HG03159 (cell line): ENCODE measurements at regions not wholly inside any gene's neighbourhood (a gene's known extent, or its start where the extent isn't known, plus 50 kb on each side); places are given as distances from the start of the nearest gene placed in this dataset.
"Not testable (repeated sequence)": the region's sequence is repeated elsewhere in the genome, so short reads cannot be mapped to it uniquely, and the experiment has no call there.

Experiments used
- ATAC-seq: cut with Tn5 transposase; IDR thresholded peaks from one replicate; pipeline ENCODE4 v1.9.1; 2021; ENCODE audit warnings: mild to moderate bottlenecking, moderate library complexity; ENCODE audit not compliant: unreplicated experiment

DNA sequence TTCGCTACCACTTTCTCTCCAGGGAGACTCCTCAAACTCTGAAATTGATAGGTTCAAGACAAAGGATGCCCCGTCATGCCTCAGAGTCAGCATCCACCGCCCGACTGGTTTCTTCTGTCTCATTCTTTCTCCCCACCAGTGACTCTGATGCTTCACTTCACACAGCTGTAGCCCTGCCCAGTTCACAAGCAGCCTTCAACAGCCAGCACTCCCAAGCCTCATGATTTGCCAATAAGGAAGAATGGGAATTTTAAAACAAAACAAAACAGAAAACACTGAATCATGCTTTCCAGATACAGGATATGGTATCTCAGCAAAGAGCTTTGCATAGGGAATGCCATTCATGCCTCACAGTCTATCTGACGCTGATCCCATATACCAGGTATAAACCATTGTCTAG, 371.2 kb upstream of the RORB start:
- no peak for ATAC-seq

DNA sequence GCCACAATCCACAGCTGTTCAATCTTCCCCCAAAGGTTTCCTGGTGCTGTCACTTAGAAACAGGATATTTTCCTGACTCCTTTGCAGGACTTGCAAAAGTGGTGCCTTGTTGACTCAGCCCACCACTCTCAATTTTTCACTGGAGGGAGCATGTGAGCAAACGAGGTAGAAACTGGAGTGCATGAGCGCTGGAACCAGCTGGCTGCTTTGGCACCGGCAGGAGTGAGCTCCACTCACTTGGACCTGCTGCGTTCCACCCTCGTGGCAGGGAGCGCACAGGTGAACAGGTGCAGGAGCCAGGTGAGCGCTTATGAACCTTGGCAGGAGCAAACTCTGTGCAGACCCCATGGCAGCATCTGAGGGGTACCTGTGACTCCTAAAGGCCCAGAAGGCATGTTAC, 364.1 kb upstream of the RORB start:
- no peak for ATAC-seq

DNA sequence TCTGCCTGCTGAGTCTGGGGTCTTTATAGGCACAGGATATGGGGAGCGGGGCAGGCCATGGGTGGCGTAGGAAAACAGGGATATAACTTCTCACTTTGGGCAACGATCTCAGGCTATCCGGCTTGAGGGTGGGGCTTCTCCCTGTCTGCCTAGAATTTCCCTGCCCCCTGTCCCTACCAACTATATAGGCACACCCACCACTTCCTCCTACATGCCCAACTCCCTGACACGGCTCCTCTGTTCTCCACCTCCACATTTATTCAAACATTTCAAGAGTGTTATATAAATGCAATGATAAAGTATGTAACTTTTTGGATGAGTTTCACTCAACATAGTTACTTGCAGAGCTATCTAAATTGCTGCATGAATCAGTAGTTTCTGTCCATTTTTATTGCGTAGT, 363.2 kb upstream of the RORB start:
- no peak for ATAC-seq

DNA sequence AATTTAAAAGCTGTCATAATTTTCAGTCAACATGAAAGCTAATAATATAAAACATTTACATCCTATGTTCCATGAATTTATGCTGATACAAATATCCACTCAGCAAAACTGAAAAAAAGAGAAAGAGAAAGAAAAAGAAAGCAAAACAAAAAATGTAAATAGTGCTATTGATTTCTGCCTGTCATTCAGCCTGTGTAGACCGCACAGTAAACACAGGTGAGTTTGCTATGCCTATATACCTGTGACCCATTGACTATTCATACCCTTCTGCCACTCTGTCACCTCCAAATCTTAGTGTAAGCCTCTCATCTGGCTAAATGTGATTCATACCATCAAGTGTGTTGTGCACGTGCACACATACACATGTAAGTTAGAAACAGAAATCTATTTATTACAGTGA, 359.0 kb upstream of the RORB start:
- ATAC-seq, result no peak

DNA sequence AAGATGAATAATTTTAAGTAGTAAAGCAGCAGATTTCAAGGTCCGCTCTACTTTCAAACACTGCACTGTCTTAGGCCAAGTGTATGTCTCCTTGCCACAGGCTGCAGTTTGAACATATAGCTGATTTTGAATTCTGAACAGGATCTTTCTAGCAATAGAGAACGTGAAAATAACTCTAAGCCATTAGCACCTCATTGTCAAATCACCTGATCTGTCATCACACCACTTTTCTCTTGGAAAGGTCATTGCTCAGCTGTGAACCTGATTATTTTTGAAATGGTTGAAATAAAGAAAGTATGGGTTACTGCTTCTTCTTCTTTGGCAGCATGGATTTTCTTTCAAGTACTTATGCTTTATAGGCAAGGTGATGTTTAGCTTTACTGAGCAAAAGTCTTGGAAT, 357.0 kb upstream of the RORB start:
- no peak for ATAC-seq

DNA sequence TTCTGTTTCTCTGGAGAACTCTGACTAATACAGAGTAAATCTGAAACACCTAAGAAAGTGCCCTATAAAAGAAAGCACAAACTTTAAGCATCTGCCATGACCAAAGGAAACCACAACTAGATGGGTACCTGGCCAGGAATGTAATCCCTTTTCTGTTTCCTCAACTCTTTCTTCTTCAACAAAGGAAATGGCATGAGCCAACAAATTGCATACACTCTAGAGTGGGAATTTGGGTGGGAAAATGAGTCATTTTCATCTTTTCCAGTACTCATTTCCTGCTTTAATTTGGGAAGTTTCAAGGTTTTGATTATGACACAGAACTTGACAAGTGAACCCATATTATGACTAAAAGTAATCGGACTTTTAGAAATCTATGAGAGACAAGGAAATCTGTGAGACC, 349.2 kb upstream of the RORB start:
- ATAC-seq, result no peak

DNA sequence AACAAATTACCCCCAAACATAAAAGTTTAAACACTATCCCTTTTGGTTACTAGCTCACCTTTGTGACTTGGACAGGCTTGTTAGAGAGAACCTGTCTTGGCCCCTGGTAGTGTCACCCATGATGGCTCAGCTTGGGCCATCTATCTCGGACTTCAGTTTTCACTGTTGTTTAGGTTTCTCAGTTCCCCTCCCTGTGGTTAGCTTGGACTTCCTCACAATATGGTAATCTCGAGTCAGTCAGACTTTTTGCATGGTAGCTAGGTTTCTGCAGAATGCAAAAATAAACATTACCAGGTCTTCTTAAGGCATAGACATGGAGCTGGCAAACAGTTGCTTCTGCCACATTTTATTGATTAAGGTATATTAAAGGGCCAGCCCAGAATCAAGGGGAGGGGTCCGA, 324.3 kb upstream of the RORB start:
- ATAC-seq, result peak; percentile 100

DNA sequence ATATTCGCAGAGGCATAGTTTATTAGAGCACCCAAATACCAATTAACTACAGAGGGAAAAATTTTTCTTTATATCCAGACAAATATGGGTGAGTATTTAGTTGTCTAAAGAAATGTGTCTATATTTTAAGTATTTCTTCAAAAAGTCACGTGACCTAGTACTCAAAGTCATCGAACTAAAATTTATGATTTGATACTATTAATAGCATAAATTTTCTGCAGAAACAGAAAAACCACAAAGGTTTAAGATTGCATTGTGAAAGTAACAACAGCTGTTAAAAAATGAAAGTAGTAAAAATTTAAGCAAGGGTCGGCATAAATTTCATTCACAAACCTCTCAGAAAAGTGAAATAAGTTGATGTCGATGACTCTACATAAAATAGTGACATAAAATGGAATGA, 323.9 kb upstream of the RORB start:
- ATAC-seq, result peak; percentile 40

DNA sequence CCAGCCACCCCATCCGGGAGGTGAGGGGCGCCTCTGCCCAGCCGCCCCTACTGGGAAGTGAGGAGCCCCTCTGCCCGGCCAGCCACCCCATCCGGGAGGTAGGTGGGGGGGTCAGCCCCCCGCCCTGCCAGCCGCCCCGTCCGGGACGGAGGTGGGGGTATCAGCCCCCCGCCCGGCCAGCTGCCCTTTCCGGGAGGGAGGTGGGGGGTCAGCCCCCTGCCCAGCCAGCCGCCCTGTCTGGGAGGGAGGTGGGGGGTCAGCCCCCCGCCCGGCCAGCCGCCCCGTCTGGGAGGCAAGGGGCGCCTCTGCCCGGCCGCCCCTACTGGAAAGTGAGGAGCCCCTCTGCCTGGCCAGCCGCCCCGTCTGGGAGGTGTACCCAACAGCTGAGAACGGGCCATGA, 299.4 kb upstream of the RORB start:
- ATAC-seq, result not testable (repeated sequence)

DNA sequence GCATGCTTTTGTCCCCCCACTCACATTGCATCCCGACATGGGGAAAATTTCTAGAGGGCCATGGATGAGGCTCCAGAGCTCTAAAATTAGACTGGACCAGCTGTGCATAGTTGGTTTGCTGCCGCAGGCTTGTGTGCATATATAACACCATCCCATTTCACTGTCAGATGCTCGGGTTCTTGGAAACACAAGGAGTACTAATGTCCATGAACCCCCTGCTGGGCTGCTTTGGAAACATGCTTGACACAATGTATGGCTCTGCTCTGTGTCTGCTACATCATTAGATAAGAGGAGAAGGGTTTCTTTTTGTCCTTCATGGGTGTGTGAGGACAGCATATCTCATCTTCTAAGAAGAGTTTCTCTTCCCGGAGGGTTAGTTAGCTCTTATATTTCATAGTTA, 292.1 kb upstream of the RORB start:
- ATAC-seq, result no peak

DNA sequence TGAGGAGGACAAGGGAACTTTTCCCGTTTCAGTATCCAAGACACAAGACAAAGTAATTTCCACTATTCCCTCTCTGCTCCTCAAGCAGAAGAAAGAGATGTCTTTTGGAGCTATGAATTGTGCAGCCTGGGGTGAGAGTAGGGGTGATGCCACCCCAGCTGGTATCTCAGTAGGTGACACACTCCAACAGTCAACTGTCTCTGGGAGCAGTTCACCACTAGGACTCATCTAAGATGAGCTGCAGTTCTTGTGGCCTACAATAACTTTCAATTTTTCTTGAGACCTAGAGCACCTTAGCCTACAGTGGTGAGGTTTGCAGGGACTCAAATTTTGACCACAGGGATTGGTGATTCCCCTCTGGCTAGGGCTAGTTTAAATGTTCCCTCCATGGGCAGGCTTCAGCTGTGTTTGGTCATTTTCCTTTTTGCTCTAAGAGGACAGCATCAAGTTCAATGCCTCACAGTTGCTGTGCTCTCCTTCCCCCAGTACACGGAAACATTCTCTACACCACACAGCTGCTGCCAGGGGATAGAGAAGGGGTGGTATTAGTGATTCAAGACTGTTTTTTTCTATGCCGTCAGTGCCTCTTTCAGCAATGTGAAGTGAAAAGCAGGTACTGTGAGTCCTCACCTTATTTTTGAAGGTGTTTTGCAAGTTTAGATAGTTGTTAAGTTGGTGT, 278.6 kb upstream of the RORB start:
- ATAC-seq, result no peak

DNA sequence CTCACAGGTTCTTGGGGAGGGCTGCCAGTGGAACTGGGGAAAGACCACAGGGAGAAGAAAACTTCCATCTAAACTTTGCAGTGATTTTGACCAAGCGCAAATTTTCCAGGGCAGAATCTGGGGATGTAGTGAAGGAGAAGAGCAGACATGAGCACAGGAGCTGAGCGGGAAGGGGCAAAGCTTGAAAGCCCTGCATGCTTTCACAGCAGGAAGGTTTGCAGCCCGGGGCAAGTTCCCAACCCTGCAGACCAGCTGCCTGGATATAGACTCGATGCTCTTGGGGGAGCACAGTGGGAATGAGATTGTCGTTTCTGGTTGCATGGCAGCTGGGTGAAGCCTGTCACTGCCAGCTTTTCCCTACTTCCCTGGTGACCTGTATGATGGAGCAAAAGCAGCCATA, 276.8 kb upstream of the RORB start:
- no peak for ATAC-seq

DNA sequence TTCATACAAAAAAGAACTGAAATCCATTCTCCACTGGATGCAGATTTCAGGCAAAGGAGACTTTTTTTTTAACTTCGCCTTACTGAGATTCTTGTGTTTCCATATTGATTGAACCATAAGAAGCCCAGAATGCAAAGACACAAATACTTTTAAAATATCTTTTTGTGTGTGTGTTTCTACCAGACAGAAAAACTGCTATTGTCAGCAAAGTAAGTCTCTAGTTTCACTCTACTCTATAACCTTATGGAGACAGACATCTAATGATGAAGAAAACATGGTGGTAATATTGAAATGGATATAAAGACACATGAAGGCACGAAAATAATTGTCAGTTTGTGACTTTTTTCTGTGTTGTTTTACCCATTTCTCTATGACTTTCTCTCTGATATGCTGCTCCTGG, 260.3 kb upstream of the RORB start:
- no peak for ATAC-seq

DNA sequence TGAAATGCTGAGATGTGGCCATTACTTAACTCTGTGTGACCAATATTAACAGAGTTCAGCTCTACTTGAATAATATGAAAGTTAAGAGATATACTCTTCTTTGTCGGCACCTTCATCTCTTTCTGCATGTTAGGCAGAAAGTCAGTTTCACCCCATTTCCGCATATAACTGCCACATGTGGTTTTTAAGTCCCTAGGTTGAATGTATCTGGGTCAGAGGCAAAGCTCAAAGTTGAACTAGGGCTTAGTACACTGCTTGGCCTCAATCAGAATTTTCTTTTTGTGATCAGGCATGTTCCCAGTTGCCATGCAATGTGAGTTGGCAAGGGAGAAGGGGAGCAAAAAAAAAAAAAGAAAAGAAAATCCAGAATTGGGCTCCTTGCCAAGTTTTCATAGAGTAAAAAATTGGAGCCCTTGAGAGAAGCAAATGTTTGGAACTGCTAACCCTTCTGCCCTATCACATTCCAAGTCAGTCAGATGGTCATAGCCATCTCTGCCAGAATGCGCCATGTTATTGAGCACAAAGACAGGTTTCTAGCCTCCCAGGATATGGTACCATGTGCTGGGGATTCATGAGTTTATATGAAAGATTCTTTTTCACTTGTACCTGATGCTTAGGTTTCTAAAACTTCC, 251.2 kb upstream of the RORB start:
- no peak for ATAC-seq

DNA sequence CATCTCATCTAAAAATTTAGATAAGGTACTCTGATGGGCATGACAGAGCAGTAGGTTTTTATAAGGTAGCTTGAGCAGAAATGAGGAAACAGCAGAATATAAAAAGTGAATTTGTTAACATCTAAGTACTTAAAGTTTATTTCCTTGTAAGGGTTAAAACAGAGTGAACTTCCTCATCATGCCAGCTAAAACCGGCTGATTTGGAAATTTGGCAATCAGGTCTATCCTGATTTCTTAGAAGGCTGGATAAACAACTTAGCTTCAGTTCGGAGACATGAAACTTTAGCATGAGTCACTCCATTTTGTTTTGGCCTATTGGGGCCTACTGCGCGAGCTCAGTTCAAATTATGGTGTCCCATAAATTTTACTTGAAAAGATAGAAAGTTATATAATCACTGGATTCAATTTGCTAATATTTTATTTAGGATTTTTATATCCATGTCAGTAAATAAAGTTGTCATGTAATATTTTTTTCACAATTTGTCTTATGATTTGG, 241.6 kb upstream of the RORB start:
- ATAC-seq, result no peak

DNA sequence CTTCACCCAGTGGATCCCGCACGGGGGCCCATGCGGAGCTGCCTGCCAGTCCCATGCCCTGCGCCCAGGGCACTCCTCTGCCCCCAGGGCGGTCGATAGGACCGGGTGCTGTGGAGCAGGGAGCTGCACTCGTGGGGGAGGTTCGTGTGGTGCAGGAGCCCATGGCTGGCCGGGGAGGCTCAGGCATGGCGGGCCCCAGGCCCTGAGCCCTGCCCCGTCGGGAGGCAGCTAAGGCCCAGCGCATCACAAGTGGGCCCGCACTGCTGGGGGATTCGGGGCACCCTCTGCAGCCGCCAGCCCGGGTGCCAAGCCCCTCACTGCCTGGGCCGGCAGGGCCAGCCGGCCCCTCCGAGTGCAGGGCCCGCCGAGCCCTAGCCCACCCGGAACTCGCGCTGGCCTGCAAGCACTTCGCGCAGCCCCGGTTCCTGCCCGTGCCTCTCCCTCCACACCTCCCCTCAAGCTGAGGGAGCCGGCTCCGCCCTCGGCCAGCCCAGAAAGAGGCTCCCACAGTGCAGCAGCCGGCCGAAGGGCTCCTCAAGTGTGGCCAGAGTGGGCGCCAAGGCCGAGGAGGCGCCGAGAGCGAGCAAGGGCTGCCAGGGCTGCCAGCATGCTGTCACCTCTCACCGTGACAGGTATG, 221.1 kb upstream of the RORB start:
- no peak for ATAC-seq

DNA sequence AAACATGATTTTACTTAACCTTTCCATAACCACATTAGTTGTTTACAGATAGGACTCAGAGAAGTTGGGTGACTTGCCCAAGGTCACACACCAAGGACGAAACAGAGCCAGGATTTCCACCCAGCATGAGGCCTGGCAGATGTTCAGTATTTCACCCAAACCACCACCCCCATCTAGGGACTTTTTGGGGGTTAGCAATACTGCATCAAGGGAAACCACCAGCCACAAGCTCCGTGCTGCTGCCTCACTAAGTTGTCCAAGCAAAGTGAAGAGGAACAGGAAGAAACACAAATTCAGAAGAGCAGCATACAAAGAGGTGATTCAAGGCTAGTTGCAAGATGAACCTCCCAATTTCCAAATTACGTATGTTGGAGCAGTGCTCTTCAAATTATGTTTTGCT, 219.6 kb upstream of the RORB start:
- peak; percentile 91 for ATAC-seq

DNA sequence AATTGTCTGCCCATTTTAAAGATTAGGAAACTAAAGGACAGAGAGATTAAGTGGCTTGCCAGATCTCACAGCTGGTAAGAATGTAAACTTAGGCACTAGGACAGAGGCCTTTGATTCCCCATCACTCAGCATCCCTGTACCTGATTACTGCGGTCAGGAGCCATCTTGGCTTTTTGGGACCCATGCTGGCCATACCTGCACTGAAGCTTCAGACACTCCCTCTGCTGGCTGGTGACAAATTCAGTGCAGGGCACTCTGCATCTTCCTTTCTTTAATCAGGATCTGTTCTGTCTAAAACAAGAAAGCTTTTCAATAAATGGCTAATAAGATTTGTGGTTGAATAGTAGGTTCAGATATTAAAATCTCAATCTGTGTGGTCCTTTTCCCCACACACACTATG, 215.5 kb upstream of the RORB start:
- ATAC-seq, result no peak

DNA sequence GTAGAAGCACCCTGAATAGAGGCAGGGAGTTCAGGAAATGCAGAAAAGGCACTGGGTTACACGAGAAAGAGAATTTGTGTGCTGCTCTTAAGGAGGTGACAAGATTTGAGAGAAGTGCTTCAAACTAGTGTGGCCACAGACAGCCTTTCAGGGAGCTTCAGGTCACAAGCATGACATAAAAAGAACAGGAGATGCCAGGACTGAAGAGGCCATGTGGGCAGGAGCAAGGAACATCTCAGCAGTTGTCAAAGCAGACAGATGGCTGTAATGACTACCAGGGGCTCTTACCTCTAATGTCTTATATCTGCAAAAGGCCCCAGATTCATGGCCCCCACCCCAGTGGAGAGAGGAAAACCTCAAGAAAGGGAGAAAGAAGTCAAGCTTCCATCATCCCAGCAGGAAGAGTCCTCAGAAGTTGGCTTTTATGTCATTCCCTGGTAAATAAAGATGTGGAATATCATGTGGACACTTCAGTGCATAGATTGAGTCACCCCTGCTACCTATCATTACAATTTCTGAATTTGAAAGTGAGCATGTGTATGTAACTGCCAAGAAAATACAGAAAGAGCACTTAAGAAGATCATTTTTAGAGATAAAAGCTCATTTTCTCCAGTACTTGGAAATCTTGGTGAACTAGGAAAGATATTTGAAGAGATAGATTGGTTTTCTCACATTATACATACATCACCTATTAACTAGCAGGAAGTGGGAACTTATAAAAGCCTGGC, 214.4 kb upstream of the RORB start:
- ATAC-seq, result no peak

DNA sequence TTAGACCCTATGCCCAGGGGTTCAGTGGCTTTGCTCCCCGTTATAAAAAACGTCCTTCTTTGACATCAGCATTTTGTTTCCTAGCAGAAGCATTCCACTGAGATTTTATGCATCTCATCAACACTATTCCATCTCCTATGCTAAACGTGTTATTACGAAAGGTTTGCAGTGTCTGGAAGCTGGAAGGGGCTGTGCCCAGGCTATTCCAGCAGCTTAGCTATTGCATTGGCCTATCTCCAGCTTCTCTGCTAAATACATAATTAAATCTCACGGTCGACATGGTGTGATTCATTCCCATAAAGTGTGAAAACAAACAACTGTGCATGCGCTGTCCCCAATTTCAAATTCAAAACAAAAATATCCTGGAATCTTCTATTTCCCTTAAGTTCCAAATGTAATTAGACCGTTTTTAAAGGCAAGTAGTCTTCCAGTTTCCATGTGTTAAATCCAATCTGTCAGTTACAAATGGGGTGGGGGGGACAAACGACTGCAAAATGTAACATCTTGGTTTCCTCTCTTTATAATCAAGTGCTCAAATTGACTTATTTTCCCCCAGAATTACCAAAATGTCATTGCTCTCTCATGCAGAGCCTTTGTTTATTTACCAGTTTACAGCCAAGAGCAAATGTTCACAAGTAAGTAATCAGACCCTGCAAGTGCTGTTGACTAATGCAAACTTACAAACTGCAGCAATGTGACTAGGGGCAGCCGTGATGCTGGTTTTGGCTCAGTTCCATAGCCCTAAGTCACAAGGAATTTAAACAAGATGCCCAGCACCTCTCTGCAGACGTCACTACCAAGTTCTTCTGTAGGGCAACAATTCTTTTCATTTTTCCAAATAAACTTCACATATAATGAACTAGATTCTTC, 212.3 kb upstream of the RORB start:
- no peak for ATAC-seq

DNA sequence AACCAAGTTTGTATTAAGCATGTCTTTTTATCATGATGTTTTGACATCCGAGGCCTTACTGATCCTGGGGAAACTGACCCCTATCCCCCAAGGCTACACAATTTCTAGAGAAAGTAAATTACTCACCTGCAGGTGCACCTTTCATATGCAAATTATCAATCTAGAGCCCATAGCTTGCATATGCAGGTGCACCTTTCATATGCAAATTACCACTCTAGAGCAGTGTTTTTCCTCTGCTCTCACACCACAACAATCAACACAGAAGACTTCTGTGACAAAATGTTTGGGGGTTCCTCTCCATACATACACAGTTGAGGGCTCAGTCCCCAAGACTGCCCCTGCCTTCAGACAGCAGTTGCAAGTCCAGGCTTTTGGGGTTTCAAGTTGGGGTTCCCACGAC, 203.7 kb upstream of the RORB start:
- ATAC-seq, result no peak
